HG03558 (cell line): ENCODE measurements at regions not wholly inside any gene's neighbourhood (a gene's known extent, or its start where the extent isn't known, plus 50 kb on each side); places are given as distances from the start of the nearest gene placed in this dataset.
"Not testable (repeated sequence)": the region's sequence is repeated elsewhere in the genome, so short reads cannot be mapped to it uniquely, and the experiment has no call there.

ENCODE experiments used
- ATAC-seq: cut with Tn5 transposase; IDR thresholded peaks from one replicate; pipeline ENCODE4 v1.9.1; 2021; ENCODE audit warnings: moderate number of reproducible peaks; ENCODE audit not compliant: unreplicated experiment; ENCODE audit errors: extremely low read depth

- ATAC-seq = no peak
Observed at GRCh38 chr1:38787041-38787440, 72.5 kb downstream of the RRAGC start.

GRCh38 chr1:38786040-38786436 lies 73.5 kb downstream of the RRAGC start:
- ATAC-seq = no peak

- no peak for ATAC-seq
Observed at GRCh38 chr1:38785285-38786039, 74.1 kb downstream of the RRAGC start.

GRCh38 chr1:38784452-38785284 lies 74.9 kb downstream of the RRAGC start:
- ATAC-seq = no peak

GRCh38 chr1:38783640-38784229 lies 75.8 kb downstream of the RRAGC start:
- ATAC-seq = no peak

GRCh38 chr1:38781872-38782617 lies 77.5 kb downstream of the RRAGC start:
- ATAC-seq = no peak

- ATAC-seq = no peak
Observed at GRCh38 chr1:38780133-38780532, 79.4 kb downstream of the RRAGC start.

GRCh38 chr1:38779491-38779890 lies 80.1 kb downstream of the RRAGC start:
- ATAC-seq = no peak

- ATAC-seq = no peak
Observed at GRCh38 chr1:38778521-38778920, 81.1 kb downstream of the RRAGC start.

GRCh38 chr1:38778051-38778450 lies 81.5 kb downstream of the RRAGC start:
- no peak for ATAC-seq

- ATAC-seq = no peak
Observed at GRCh38 chr1:38777464-38777957, 82.1 kb downstream of the RRAGC start.

GRCh38 chr1:38776466-38777065 lies 83.0 kb downstream of the RRAGC start:
- ATAC-seq = no peak

- no peak for ATAC-seq
Observed at GRCh38 chr1:38775175-38775845, 84.3 kb downstream of the RRAGC start.

GRCh38 chr1:38773483-38773882 lies 86.1 kb downstream of the RRAGC start:
- no peak for ATAC-seq

- ATAC-seq = no peak
Observed at GRCh38 chr1:38772953-38773352, 86.6 kb downstream of the RRAGC start.

- ATAC-seq = no peak
Observed at GRCh38 chr1:38772026-38772425, 87.5 kb downstream of the RRAGC start.

- ATAC-seq = not testable (repeated sequence)
Observed at GRCh38 chr1:38770516-38771173, 88.9 kb downstream of the RRAGC start.

GRCh38 chr1:38766125-38766524 lies 93.4 kb downstream of the RRAGC start:
- no peak for ATAC-seq

GRCh38 chr1:38763121-38763520 lies 96.5 kb downstream of the RRAGC start:
- no peak for ATAC-seq
